ENCODE measurements at regions not wholly inside any gene's neighbourhood (a gene's known extent, or its start where the extent isn't known, plus 50 kb on each side); places are given as distances from the start of the nearest gene placed in this dataset.

- peak overlapping the region; percentile 75 for H3K4me2 ChIP-seq
These were observed 92.0 kb upstream of the INSIG1 start for GRCh38 chr7:155205368-155206317.

GRCh38 chr7:155206318-155207020 is 91.2 kb upstream of the INSIG1 start:
- peak overlapping the region; percentile 75 for H3K4me2 ChIP-seq
- peaks cover 25% of the 10 kb centered on the region for H3K4me1 ChIP-seq (ENCODE audit: low read depth, poor library complexity, severe bottlenecking)
- H4K20me1 ChIP-seq (ENCODE audit: insufficient read depth), result no peaks in the 10 kb centered on the region
- peak overlapping the region; percentile 61 for H3K4me3 ChIP-seq (IDR thresholded peaks at IDR 0.05; ENCODE audit: insufficient read depth, low read depth, low read length)
- no peaks in the 10 kb centered on the region for H3K79me2 ChIP-seq (ENCODE audit: insufficient read depth, low read depth)
- no peaks in the 10 kb centered on the region for H3K27me3 ChIP-seq (ENCODE audit: insufficient read depth, low read depth)
- peak overlapping the region; percentile 41; the same call in 1 of the 2 replicates for H2AFZ ChIP-seq (ENCODE audit: low read depth)
- peak overlapping the region; percentile 99 for H3K27ac ChIP-seq
- peak overlapping the region; percentile 94 for H3K9ac ChIP-seq
- TF ChIP-seq, protein P1, sequence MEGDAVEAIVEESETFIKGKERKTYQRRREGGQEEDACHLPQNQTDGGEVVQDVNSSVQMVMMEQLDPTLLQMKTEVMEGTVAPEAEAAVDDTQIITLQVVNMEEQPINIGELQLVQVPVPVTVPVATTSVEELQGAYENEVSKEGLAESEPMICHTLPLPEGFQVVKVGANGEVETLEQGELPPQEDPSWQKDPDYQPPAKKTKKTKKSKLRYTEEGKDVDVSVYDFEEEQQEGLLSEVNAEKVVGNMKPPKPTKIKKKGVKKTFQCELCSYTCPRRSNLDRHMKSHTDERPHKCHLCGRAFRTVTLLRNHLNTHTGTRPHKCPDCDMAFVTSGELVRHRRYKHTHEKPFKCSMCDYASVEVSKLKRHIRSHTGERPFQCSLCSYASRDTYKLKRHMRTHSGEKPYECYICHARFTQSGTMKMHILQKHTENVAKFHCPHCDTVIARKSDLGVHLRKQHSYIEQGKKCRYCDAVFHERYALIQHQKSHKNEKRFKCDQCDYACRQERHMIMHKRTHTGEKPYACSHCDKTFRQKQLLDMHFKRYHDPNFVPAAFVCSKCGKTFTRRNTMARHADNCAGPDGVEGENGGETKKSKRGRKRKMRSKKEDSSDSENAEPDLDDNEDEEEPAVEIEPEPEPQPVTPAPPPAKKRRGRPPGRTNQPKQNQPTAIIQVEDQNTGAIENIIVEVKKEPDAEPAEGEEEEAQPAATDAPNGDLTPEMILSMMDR (conservative IDR thresholded peaks at IDR 0.05; ENCODE audit: low read depth, low read length), result no peak
- H3K36me3 ChIP-seq (ENCODE audit: insufficient read depth), result no peaks in the 10 kb centered on the region

More at GRCh38 chr7:155205368-155206317, 92.0 kb upstream of the INSIG1 start:
- Histone ChIP-seq H3K27ac (peak overlapping the region; percentile 99), H3K4me1 (ENCODE audit: low read depth, poor library complexity, severe bottlenecking) (peaks cover 25% of the 10 kb centered on the region), H3K27me3 (ENCODE audit: insufficient read depth, low read depth) (no peaks in the 10 kb centered on the region), H3K4me3 (IDR thresholded peaks at IDR 0.05; ENCODE audit: insufficient read depth, low read depth, low read length) (peak overlapping the region; percentile 61), H4K20me1 (ENCODE audit: insufficient read depth) (no peaks in the 10 kb centered on the region), H3K36me3 (ENCODE audit: insufficient read depth) (no peaks in the 10 kb centered on the region), H3K9ac (peak overlapping the region; percentile 94), H3K79me2 (ENCODE audit: insufficient read depth, low read depth) (no peaks in the 10 kb centered on the region), H2AFZ (ENCODE audit: low read depth) (peak overlapping the region; percentile 41)
- TF ChIP-seq, protein P1 (conservative IDR thresholded peaks at IDR 0.05; ENCODE audit: low read depth, low read length), result no peak

- TF ChIP-seq, protein P1 (conservative IDR thresholded peaks at IDR 0.05; ENCODE audit: low read depth, low read length), result no peak
- Histone ChIP-seq H3K36me3 (ENCODE audit: insufficient read depth) (no peaks in the 10 kb centered on the region), H3K9ac (peak overlapping the region; percentile 94; the same call in 1 of the 2 replicates), H3K4me1 (ENCODE audit: low read depth, poor library complexity, severe bottlenecking) (peaks cover 25% of the 10 kb centered on the region), H3K4me3 (IDR thresholded peaks at IDR 0.05; ENCODE audit: insufficient read depth, low read depth, low read length) (no peak overlapping the region), H3K4me2 (no peak overlapping the region; the same call in 1 of the 2 replicates), H4K20me1 (ENCODE audit: insufficient read depth) (no peaks in the 10 kb centered on the region), H3K79me2 (ENCODE audit: insufficient read depth, low read depth) (no peaks in the 10 kb centered on the region), H3K27ac (no peak overlapping the region; the same call in 1 of the 2 replicates), H3K27me3 (ENCODE audit: insufficient read depth, low read depth) (no peaks in the 10 kb centered on the region), H2AFZ (ENCODE audit: low read depth) (no peak overlapping the region)
These were observed 90.2 kb upstream of the INSIG1 start for GRCh38 chr7:155207326-155208002.

All from KMS-11 (cell line).